H1 (cell line): ENCODE measurements at regions not wholly inside any gene's neighbourhood (a gene's known extent, or its start where the extent isn't known, plus 50 kb on each side); places are given as distances from the start of the nearest gene placed in this dataset.

ENCODE experiments used
- CTCF ChIP-seq, 3 experiments: IDR thresholded peaks; 1 replicate in 2 of 3; 2 replicates in 1 of 3; pipeline versions ENCODE4 v1.5.1 to v1.6.1; 2011; ENCODE audit warnings: low read length in 3 of 3, mild to moderate bottlenecking in 3 of 3, inconsistent platforms in 2 of 3, low read depth in 1 of 3, moderate library complexity in 1 of 3; ENCODE audit not compliant: insufficient read depth in 1 of 3; ENCODE audit errors: control extremely low read depth in 1 of 3
- FOSL1 ChIP-seq: IDR thresholded peaks from 2 replicates; pipeline ENCODE4 v1.6.1; 2011; ENCODE audit warnings: mild to moderate bottlenecking, low read depth, low read length, moderate library complexity; ENCODE audit not compliant: insufficient read depth
- JUN ChIP-seq: IDR thresholded peaks from 2 replicates; pipeline ENCODE4 v1.6.1; 2011; ENCODE audit warnings: low read depth, mild to moderate bottlenecking, improper control_type of control experiment, low read length
- POLR2A ChIP-seq, 2 experiments: IDR thresholded peaks; 1 replicate in 1 of 2; 2 replicates in 1 of 2; pipeline ENCODE4 v1.6.1; 2011; ENCODE audit warnings: low read depth in 2 of 2, low read length in 2 of 2, mild to moderate bottlenecking in 2 of 2; ENCODE audit errors: control extremely low read depth in 1 of 2
- SRF ChIP-seq: IDR thresholded peaks from 2 replicates; pipeline ENCODE4 v1.6.1; 2011; ENCODE audit warnings: mild to moderate bottlenecking, low read depth, low read length, moderate library complexity

DNA sequence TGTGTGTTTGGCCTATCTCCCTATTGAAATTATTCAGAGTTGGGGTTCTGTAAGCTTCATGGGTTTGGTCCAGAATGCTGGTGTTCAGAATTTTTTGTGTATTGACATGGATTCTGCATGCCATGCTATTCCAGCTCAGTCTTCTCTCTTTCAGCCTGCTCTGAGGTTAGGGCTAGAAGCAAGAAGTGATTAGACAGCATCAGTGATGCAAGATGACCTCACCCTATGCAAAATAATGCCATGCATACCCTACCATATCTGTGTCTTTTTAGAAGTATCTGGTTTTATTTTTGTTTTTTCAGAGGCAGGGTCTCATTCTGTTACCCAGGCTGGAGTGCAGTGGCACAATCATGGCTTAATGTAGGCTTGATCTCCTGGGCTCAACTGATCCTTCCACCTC is 175.6 kb upstream of the SKOR2 start:
- no peak for TF ChIP-seq FOSL1
- TF ChIP-seq POLR2A (IDR thresholded peaks at IDR 0.05; ENCODE audit: control extremely low read depth in 1 of 2, low read depth in 2 of 2, low read length in 2 of 2): no peak
- TF ChIP-seq JUN: no peak
- no peak for TF ChIP-seq CTCF (IDR thresholded peaks at IDR 0.05; ENCODE audit: control extremely low read depth in 1 of 3, insufficient read depth in 1 of 3, low read depth in 1 of 3, low read length in 3 of 3)
- TF ChIP-seq SRF: no peak
